ENCODE measurements at regions not wholly inside any gene's neighbourhood (a gene's known extent, or its start where the extent isn't known, plus 50 kb on each side); places are given as distances from the start of the nearest gene placed in this dataset.

- TF ChIP-seq CTCF (IDR thresholded peaks at IDR 0.05; ENCODE audit: borderline replicate concordance, insufficient read depth, low read depth, low read length) = no peak
- H3K4me3 ChIP-seq (ENCODE audit: low read depth, low read length) = no peak overlapping the region
These were observed 1315.2 kb downstream of the TBC1D22A start for GRCh38 chr22:48077699-48078098.

- H3K4me3 ChIP-seq (ENCODE audit: low read depth, low read length) = no peak overlapping the region
- TF ChIP-seq CTCF (IDR thresholded peaks at IDR 0.05; ENCODE audit: borderline replicate concordance, insufficient read depth, low read depth, low read length) = no peak
These were observed 1313.6 kb downstream of the TBC1D22A start for GRCh38 chr22:48076008-48076407.

- H3K4me3 ChIP-seq (ENCODE audit: low read depth, low read length) = no peak overlapping the region
- no peak for TF ChIP-seq CTCF (IDR thresholded peaks at IDR 0.05; ENCODE audit: borderline replicate concordance, insufficient read depth, low read depth, low read length)
These were observed 1313.2 kb downstream of the TBC1D22A start for GRCh38 chr22:48075604-48076003.

- no peak overlapping the region for H3K4me3 ChIP-seq (ENCODE audit: low read depth, low read length)
- no peak for TF ChIP-seq CTCF (IDR thresholded peaks at IDR 0.05; ENCODE audit: borderline replicate concordance, insufficient read depth, low read depth, low read length)
These were observed 1310.3 kb downstream of the TBC1D22A start for GRCh38 chr22:48072777-48073176.

- H3K4me3 ChIP-seq (ENCODE audit: low read depth, low read length) = no peak overlapping the region
- TF ChIP-seq CTCF (IDR thresholded peaks at IDR 0.05; ENCODE audit: borderline replicate concordance, insufficient read depth, low read depth, low read length) = no peak
These were observed 1309.4 kb downstream of the TBC1D22A start for GRCh38 chr22:48071828-48072227.

GRCh38 chr22:48071305-48071704 is 1308.9 kb downstream of the TBC1D22A start:
- TF ChIP-seq CTCF (IDR thresholded peaks at IDR 0.05; ENCODE audit: borderline replicate concordance, insufficient read depth, low read depth, low read length) = no peak
- H3K4me3 ChIP-seq (ENCODE audit: low read depth, low read length) = no peak overlapping the region

- TF ChIP-seq CTCF (IDR thresholded peaks at IDR 0.05; ENCODE audit: borderline replicate concordance, insufficient read depth, low read depth, low read length) = no peak
- no peak overlapping the region for H3K4me3 ChIP-seq (ENCODE audit: low read depth, low read length)
These were observed 1308.3 kb downstream of the TBC1D22A start for GRCh38 chr22:48070760-48071159.
